ENCODE measurements at regions not wholly inside any gene's neighbourhood (a gene's known extent, or its start where the extent isn't known, plus 50 kb on each side); places are given as distances from the start of the nearest gene placed in this dataset.
"Not testable (repeated sequence)": the region's sequence is repeated elsewhere in the genome, so short reads cannot be mapped to it uniquely, and the experiment has no call there.

- TF ChIP-seq MYC (IDR thresholded peaks at IDR 0.05; ENCODE audit: low read depth, low read length) (no peak), POLR2A (IDR thresholded peaks at IDR 0.05; ENCODE audit: extremely low read depth, insufficient read length) (no peak)
- TF ChIP-seq, protein P1, sequence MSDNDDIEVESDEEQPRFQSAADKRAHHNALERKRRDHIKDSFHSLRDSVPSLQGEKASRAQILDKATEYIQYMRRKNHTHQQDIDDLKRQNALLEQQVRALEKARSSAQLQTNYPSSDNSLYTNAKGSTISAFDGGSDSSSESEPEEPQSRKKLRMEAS (IDR thresholded peaks at IDR 0.05; ENCODE audit: low read depth, low read length) = no peak
- TF ChIP-seq, protein P2, sequence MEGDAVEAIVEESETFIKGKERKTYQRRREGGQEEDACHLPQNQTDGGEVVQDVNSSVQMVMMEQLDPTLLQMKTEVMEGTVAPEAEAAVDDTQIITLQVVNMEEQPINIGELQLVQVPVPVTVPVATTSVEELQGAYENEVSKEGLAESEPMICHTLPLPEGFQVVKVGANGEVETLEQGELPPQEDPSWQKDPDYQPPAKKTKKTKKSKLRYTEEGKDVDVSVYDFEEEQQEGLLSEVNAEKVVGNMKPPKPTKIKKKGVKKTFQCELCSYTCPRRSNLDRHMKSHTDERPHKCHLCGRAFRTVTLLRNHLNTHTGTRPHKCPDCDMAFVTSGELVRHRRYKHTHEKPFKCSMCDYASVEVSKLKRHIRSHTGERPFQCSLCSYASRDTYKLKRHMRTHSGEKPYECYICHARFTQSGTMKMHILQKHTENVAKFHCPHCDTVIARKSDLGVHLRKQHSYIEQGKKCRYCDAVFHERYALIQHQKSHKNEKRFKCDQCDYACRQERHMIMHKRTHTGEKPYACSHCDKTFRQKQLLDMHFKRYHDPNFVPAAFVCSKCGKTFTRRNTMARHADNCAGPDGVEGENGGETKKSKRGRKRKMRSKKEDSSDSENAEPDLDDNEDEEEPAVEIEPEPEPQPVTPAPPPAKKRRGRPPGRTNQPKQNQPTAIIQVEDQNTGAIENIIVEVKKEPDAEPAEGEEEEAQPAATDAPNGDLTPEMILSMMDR (IDR thresholded peaks at IDR 0.05; ENCODE audit: low read depth, low read length) = no peak
- DNase-seq (ENCODE audit: low read depth) = no peak
- H3K4me3 ChIP-seq (ENCODE audit: low read depth, low read length) = no peak overlapping the region
Observed at GRCh38 chr4:138445098-138445497, 202.9 kb upstream of the SLC7A11 start.

- no peak overlapping the region for H3K4me3 ChIP-seq (ENCODE audit: low read depth, low read length)
- TF ChIP-seq POLR2A (IDR thresholded peaks at IDR 0.05; ENCODE audit: extremely low read depth, insufficient read length) = no peak
- no peak for TF ChIP-seq MYC (IDR thresholded peaks at IDR 0.05; ENCODE audit: low read depth, low read length)
- TF ChIP-seq, protein P1 (IDR thresholded peaks at IDR 0.05; ENCODE audit: low read depth, low read length) = no peak
- TF ChIP-seq, protein P2 (IDR thresholded peaks at IDR 0.05; ENCODE audit: low read depth, low read length) = no peak
- no peak for DNase-seq (ENCODE audit: low read depth)
Observed at GRCh38 chr4:138444260-138444659, 202.1 kb upstream of the SLC7A11 start.

DNA sequence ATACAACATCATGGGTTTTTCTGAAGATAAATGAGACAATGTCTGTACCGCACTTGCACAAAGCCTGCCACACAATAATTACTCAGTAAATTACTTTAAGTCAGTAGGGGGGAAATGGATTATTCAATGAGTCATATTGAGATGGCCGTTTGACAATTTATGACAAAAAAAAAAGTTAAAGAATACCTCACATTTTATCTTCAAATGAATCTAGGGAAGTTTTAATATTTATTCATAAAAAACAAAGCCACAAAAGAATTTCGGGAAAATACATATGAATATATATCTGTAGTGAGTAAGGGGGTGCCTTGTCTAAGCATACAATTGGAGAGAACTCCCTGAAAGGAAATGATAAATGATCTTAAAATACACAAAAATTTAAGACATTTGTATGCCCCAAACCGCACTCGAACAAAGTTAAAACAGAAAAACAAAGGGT lies 197.0 kb upstream of the SLC7A11 start:
- TF ChIP-seq, protein P2 (IDR thresholded peaks at IDR 0.05; ENCODE audit: low read depth, low read length) = no peak
- TF ChIP-seq MYC (IDR thresholded peaks at IDR 0.05; ENCODE audit: low read depth, low read length) (no peak), POLR2A (IDR thresholded peaks at IDR 0.05; ENCODE audit: extremely low read depth, insufficient read length) (no peak)
- TF ChIP-seq, protein P1 (IDR thresholded peaks at IDR 0.05; ENCODE audit: low read depth, low read length) = no peak

GRCh38 chr4:138438608-138439007 lies 196.5 kb upstream of the SLC7A11 start:
- no peak for DNase-seq (ENCODE audit: low read depth)
- TF ChIP-seq, protein P2 (IDR thresholded peaks at IDR 0.05; ENCODE audit: low read depth, low read length) = no peak
- TF ChIP-seq POLR2A (IDR thresholded peaks at IDR 0.05; ENCODE audit: extremely low read depth, insufficient read length) = no peak
- no peak for TF ChIP-seq MYC (IDR thresholded peaks at IDR 0.05; ENCODE audit: low read depth, low read length)
- TF ChIP-seq, protein P1 (IDR thresholded peaks at IDR 0.05; ENCODE audit: low read depth, low read length) = no peak
- H3K4me3 ChIP-seq (ENCODE audit: low read depth, low read length) = no peak overlapping the region

More for the DNA sequence above, 197.0 kb upstream of the SLC7A11 start:
- H3K4me3 ChIP-seq (ENCODE audit: low read depth, low read length) = no peak overlapping the region
- DNase-seq (ENCODE audit: low read depth) = no peak

DNA sequence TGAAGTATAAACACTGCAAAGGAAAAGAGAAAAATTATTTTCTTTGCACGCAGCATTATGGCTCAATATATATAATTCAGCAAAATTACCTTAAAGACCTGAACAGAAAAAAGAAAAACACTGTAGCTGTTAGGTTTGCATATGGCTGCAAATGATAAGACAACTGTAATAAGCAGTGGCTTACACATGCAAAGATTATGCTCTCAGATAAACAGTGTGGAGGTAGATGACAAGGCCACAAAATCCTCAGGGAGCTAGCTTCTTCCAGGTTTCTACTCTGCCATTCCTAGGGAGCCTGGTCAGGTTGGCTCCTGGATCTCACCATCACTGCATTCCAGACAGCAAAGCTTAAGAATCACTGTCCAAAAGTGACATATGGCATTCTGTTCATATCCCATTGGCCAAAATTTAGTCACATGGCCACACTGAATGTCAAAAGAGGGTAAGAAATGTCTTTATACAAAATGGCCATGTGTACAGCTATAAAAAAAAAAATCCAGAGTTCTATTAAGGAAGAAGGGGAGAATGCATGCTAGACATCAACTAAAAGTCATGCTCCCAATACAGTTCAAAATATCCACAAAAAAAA lies 195.2 kb upstream of the SLC7A11 start:
- no peak for DNase-seq (ENCODE audit: low read depth)
- no peak for TF ChIP-seq MYC (IDR thresholded peaks at IDR 0.05; ENCODE audit: low read depth, low read length)
- TF ChIP-seq, protein P2 (IDR thresholded peaks at IDR 0.05; ENCODE audit: low read depth, low read length) = no peak
- TF ChIP-seq POLR2A (IDR thresholded peaks at IDR 0.05; ENCODE audit: extremely low read depth, insufficient read length) = no peak
- TF ChIP-seq, protein P1 (IDR thresholded peaks at IDR 0.05; ENCODE audit: low read depth, low read length) = no peak
- no peak overlapping the region for H3K4me3 ChIP-seq (ENCODE audit: low read depth, low read length)

DNA sequence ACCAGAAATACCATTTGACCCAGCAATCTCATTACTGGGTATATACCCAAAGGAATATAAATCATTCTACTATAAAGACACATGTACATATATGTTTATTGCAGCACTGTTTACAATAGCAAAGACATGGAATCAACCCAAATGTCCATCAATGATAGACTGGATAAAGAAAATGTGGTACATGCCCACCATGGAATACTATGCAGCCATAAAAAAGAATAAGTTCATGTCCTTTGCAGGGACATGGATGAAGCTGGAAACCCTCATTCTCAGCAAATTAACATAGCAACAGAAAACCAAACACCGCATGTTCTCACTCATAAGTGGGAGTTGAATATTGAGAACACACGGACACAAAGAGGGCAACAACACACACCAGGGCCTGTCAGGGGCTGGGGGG lies 193.6 kb upstream of the SLC7A11 start:
- not testable (repeated sequence) for H3K4me3 ChIP-seq (ENCODE audit: low read depth, low read length); DNase-seq (ENCODE audit: low read depth)

DNA sequence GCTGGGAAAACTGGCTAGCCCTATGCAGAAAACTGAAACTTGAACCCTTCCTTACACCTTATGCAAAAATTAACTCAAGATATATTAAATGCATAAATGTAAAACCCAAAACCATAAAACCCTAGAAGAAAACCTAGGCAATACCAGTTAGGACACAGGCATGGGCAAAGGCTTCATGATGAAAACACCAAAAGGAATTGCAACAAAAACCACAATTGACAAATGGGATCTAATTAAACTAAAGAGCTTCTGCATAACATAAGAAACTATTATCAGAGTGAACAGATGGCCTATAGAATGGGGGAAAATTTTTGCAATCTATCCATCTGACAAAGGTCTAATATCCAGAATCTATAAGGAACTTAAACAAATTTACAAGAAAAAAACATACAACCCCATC lies 192.9 kb upstream of the SLC7A11 start:
- peak; percentile 61 for DNase-seq (ENCODE audit: low read depth)
- not testable (repeated sequence) for H3K4me3 ChIP-seq (ENCODE audit: low read depth, low read length)
